ENCODE measurements at regions not wholly inside any gene's neighbourhood (a gene's known extent, or its start where the extent isn't known, plus 50 kb on each side); places are given as distances from the start of the nearest gene placed in this dataset.

DNA sequence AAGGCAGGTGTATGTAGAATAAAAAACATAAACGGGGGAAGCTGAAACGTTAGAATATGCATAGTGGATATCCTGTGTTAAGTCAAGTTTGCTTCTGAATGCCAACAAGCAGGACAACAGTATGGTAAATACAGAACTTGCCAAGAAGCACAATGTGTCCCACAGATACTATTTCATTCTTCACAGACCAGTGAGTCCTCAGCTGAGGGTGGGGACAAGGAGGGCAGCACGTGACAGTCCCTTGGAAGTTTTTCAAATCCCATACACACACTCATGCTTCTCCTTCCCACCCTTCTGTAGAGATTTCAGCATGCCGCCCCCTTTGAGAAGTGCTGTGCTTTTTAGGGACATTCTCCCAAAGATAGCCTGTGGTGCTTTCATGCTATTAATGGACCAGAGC is 268.5 kb upstream of the ECI2 start:
- Histone ChIP-seq H3K4me3 (ENCODE audit: low read length) (no peak overlapping the region), H3K4me2 (ENCODE audit: low read length) (no peak overlapping the region), H3F3A (ENCODE audit: insufficient read depth, low read length, poor library complexity, severe bottlenecking) (no peaks in the 10 kb centered on the region), H3K79me2 (replicated peaks; ENCODE audit: insufficient read depth, low read length) (no peaks in the 10 kb centered on the region), H3K9me2 (ENCODE audit: insufficient read depth, low read length) (no peaks in the 10 kb centered on the region), H3K36me3 (ENCODE audit: insufficient read depth, low read length) (no peaks in the 10 kb centered on the region), H3K9ac (ENCODE audit: low read length) (no peak overlapping the region), H3K27me3 (ENCODE audit: insufficient read depth, low read depth, low read length) (no peaks in the 10 kb centered on the region), H2AFZ (ENCODE audit: low read depth, low read length) (no peak overlapping the region), H4K20me1 (ENCODE audit: insufficient read depth) (no peaks in the 10 kb centered on the region), H3K27ac (ENCODE audit: low read length) (no peak overlapping the region), H3K9me3 (ENCODE audit: low read length) (no peaks in the 10 kb centered on the region)
- no peak for TF ChIP-seq EP300 (conservative IDR thresholded peaks at IDR 0.05; ENCODE audit: poor library complexity, severe bottlenecking)
- TF ChIP-seq EZH2 (IDR thresholded peaks at IDR 0.05; ENCODE audit: borderline replicate concordance, insufficient read depth, low read length, poor library complexity, severe bottlenecking) = no peak
- no peak for TF ChIP-seq RAD21 (conservative IDR thresholded peaks at IDR 0.05)
- TF ChIP-seq, protein P1, sequence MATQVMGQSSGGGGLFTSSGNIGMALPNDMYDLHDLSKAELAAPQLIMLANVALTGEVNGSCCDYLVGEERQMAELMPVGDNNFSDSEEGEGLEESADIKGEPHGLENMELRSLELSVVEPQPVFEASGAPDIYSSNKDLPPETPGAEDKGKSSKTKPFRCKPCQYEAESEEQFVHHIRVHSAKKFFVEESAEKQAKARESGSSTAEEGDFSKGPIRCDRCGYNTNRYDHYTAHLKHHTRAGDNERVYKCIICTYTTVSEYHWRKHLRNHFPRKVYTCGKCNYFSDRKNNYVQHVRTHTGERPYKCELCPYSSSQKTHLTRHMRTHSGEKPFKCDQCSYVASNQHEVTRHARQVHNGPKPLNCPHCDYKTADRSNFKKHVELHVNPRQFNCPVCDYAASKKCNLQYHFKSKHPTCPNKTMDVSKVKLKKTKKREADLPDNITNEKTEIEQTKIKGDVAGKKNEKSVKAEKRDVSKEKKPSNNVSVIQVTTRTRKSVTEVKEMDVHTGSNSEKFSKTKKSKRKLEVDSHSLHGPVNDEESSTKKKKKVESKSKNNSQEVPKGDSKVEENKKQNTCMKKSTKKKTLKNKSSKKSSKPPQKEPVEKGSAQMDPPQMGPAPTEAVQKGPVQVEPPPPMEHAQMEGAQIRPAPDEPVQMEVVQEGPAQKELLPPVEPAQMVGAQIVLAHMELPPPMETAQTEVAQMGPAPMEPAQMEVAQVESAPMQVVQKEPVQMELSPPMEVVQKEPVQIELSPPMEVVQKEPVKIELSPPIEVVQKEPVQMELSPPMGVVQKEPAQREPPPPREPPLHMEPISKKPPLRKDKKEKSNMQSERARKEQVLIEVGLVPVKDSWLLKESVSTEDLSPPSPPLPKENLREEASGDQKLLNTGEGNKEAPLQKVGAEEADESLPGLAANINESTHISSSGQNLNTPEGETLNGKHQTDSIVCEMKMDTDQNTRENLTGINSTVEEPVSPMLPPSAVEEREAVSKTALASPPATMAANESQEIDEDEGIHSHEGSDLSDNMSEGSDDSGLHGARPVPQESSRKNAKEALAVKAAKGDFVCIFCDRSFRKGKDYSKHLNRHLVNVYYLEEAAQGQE (IDR thresholded peaks at IDR 0.05; ENCODE audit: borderline replicate concordance) = no peak
- TF ChIP-seq MXI1 (conservative IDR thresholded peaks at IDR 0.05; ENCODE audit: poor library complexity, severe bottlenecking) = no peak
- TF ChIP-seq POLR2AphosphoS5 (IDR thresholded peaks at IDR 0.05) = no peak
- no peak for TF ChIP-seq SMC3 (conservative IDR thresholded peaks at IDR 0.05; ENCODE audit: poor library complexity)

DNA sequence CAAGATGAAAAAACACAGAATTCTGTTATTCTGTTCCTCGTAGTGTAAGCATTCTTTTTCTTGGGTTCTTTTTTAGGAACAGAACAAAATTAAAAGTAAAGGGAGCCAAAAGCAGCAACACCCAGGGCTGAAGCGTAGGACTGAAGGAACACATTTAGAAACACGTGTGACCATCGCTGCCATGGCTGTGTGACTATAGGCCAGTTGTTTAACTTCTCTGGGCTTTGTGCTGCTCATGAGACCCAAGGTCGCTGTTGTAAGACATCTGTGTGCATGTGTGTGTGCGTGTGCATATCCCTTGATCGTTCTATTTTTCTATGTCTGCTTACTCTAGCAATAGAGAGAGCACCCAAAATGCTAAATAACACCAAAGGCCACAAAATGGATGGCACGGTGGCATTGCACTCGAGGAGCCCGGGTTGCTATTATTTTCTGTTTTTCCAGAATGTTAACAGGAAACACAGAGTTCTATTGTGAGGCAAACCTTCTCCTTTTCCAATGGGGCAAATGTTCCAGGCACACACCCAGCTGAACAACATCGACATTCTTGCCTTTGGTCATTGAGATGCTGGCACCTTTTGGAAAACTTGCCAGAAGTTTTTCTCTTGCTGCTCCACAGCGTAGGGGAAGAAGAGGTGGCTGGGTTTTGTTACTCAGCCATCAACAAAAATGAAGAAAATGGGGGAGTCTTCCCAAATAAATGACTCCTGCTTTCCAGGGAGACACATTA is 267.8 kb upstream of the ECI2 start:
- Histone ChIP-seq H3K4me2 (ENCODE audit: low read length) (no peak overlapping the region), H3K36me3 (ENCODE audit: insufficient read depth, low read length) (no peaks in the 10 kb centered on the region), H3K27me3 (ENCODE audit: insufficient read depth, low read depth, low read length) (no peaks in the 10 kb centered on the region), H3F3A (ENCODE audit: insufficient read depth, low read length, poor library complexity, severe bottlenecking) (no peaks in the 10 kb centered on the region), H3K9me3 (ENCODE audit: low read length) (no peaks in the 10 kb centered on the region), H3K4me3 (ENCODE audit: low read length) (no peak overlapping the region), H4K20me1 (ENCODE audit: insufficient read depth) (no peaks in the 10 kb centered on the region), H3K9ac (ENCODE audit: low read length) (no peak overlapping the region), H2AFZ (ENCODE audit: low read depth, low read length) (no peak overlapping the region), H3K9me2 (ENCODE audit: insufficient read depth, low read length) (no peaks in the 10 kb centered on the region), H3K79me2 (replicated peaks; ENCODE audit: insufficient read depth, low read length) (no peaks in the 10 kb centered on the region), H3K27ac (ENCODE audit: low read length) (no peak overlapping the region)
- TF ChIP-seq POLR2AphosphoS5 (IDR thresholded peaks at IDR 0.05) = no peak
- no peak for TF ChIP-seq EZH2 (IDR thresholded peaks at IDR 0.05; ENCODE audit: borderline replicate concordance, insufficient read depth, low read length, poor library complexity, severe bottlenecking)
- TF ChIP-seq SMC3 (conservative IDR thresholded peaks at IDR 0.05; ENCODE audit: poor library complexity) = no peak
- no peak for TF ChIP-seq MXI1 (conservative IDR thresholded peaks at IDR 0.05; ENCODE audit: poor library complexity, severe bottlenecking)
- TF ChIP-seq TAF1 (IDR thresholded peaks at IDR 0.05; ENCODE audit: low read depth) = no peak
- TF ChIP-seq, protein P2, sequence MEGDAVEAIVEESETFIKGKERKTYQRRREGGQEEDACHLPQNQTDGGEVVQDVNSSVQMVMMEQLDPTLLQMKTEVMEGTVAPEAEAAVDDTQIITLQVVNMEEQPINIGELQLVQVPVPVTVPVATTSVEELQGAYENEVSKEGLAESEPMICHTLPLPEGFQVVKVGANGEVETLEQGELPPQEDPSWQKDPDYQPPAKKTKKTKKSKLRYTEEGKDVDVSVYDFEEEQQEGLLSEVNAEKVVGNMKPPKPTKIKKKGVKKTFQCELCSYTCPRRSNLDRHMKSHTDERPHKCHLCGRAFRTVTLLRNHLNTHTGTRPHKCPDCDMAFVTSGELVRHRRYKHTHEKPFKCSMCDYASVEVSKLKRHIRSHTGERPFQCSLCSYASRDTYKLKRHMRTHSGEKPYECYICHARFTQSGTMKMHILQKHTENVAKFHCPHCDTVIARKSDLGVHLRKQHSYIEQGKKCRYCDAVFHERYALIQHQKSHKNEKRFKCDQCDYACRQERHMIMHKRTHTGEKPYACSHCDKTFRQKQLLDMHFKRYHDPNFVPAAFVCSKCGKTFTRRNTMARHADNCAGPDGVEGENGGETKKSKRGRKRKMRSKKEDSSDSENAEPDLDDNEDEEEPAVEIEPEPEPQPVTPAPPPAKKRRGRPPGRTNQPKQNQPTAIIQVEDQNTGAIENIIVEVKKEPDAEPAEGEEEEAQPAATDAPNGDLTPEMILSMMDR (IDR thresholded peaks at IDR 0.05; ENCODE audit: poor library complexity, severe bottlenecking) = no peak
- no peak for TF ChIP-seq RAD21 (conservative IDR thresholded peaks at IDR 0.05)
- TF ChIP-seq EP300 (conservative IDR thresholded peaks at IDR 0.05; ENCODE audit: poor library complexity, severe bottlenecking) = no peak
- TF ChIP-seq, protein P1 (IDR thresholded peaks at IDR 0.05; ENCODE audit: borderline replicate concordance) = no peak
